Parathyroid adenoma (tissue), 2 donors: ENCODE measurements at regions not wholly inside any gene's neighbourhood (a gene's known extent, or its start where the extent isn't known, plus 50 kb on each side); places are given as distances from the start of the nearest gene placed in this dataset.

Source experiments
- H2AFZ ChIP-seq: fragments of 300-600 bp; sonication (generic); one replicate; pipeline ENCODE4 v1.7.0; 2017; ENCODE audit warnings: antibody characterized with exemption, mild to moderate bottlenecking
- H3K27ac ChIP-seq: fragments of 300-600 bp; sonication (generic); one replicate; pipeline ENCODE4 v1.7.0; 2017
- H3K27me3 ChIP-seq: fragments of 300-600 bp; sonication (generic); one replicate; pipeline ENCODE4 v1.7.0; 2017; ENCODE audit warnings: low read length; ENCODE audit not compliant: control insufficient read depth, insufficient read depth
- H3K36me3 ChIP-seq: fragments of 300-600 bp; sonication (generic); one replicate; pipeline ENCODE4 v1.7.0; 2017; ENCODE audit warnings: low read length; ENCODE audit not compliant: control insufficient read depth, insufficient read depth
- H3K4me1 ChIP-seq: fragments of 300-600 bp; sonication (generic); one replicate; pipeline ENCODE4 v1.7.0; 2017; ENCODE audit warnings: control low read depth
- H3K4me2 ChIP-seq: fragments of 300-600 bp; sonication (generic); one replicate; pipeline ENCODE4 v1.7.0; 2017; ENCODE audit warnings: low read length
- H3K4me3 ChIP-seq: fragments of 300-600 bp; sonication (generic); one replicate; pipeline ENCODE4 v1.7.0; 2017; ENCODE audit warnings: low read depth, low read length
- H3K79me2 ChIP-seq: fragments of 300-600 bp; sonication (generic); one replicate; pipeline ENCODE4 v1.7.0; 2017; ENCODE audit warnings: control low read depth
- H3K9ac ChIP-seq: fragments of 300-600 bp; sonication (generic); one replicate; pipeline ENCODE4 v1.7.0; 2017; ENCODE audit warnings: mild to moderate bottlenecking
- H3K9me3 ChIP-seq: fragments of 300-600 bp; sonication (generic); one replicate; pipeline ENCODE4 v1.7.0; 2017; ENCODE audit warnings: low read length; ENCODE audit not compliant: control insufficient read depth
- TF ChIP-seq, protein P1 (sequence below): fragments of 300-600 bp; sonication (generic); IDR thresholded peaks from one replicate; pipeline ENCODE4 v1.7.0; 2017; ENCODE audit warnings: antibody characterized with exemption, mild to moderate bottlenecking
- donor health status: primary hyperparathyroidism.

GRCh38 chr10:59517996-59518395 is 155.6 kb upstream of the FAM13C start:
- Histone ChIP-seq H3K79me2 (no peaks in the 10 kb centered on the region), H3K9ac (no peak overlapping the region), H3K9me3 (no peaks in the 10 kb centered on the region), H3K4me1 (no peaks in the 10 kb centered on the region), H3K27ac (no peak overlapping the region), H3K4me3 (no peak overlapping the region), H3K27me3 (no peaks in the 10 kb centered on the region), H3K4me2 (no peak overlapping the region), H2AFZ (no peak overlapping the region), H3K36me3 (no peaks in the 10 kb centered on the region)
- TF ChIP-seq, protein P1, sequence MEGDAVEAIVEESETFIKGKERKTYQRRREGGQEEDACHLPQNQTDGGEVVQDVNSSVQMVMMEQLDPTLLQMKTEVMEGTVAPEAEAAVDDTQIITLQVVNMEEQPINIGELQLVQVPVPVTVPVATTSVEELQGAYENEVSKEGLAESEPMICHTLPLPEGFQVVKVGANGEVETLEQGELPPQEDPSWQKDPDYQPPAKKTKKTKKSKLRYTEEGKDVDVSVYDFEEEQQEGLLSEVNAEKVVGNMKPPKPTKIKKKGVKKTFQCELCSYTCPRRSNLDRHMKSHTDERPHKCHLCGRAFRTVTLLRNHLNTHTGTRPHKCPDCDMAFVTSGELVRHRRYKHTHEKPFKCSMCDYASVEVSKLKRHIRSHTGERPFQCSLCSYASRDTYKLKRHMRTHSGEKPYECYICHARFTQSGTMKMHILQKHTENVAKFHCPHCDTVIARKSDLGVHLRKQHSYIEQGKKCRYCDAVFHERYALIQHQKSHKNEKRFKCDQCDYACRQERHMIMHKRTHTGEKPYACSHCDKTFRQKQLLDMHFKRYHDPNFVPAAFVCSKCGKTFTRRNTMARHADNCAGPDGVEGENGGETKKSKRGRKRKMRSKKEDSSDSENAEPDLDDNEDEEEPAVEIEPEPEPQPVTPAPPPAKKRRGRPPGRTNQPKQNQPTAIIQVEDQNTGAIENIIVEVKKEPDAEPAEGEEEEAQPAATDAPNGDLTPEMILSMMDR, result no peak

DNA sequence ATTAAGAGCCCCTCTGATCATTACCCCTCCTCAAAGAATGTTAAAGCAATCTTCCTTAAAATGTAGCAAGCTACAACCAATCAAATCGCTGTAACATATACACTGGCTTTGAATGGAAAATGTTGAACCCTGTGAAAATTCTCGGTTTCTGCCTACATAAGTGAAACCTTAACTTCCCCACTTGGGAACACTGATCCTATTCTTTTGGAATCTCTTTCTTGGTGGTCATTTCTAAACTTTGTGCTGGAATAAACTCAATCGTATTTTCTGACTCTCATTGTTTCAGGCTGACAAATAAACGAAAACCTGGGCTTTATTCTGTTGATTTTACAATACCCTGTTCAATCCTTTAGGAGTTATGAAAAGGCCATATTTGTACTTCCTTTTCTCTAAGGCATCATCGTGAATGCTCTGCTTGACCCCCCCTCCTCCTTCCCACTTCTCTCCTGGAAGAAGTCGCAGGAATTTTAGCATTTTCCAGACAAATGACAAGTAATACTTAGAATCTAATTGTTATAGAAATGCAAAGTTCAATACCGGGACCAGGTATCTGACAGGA is 155.1 kb upstream of the FAM13C start:
- H3K4me1 ChIP-seq, result no peaks in the 10 kb centered on the region
- H3K4me2 ChIP-seq, result no peak overlapping the region
- H3K4me3 ChIP-seq, result no peak overlapping the region
- TF ChIP-seq, protein P1, result no peak
- no peaks in the 10 kb centered on the region for H3K79me2 ChIP-seq
- no peak overlapping the region for H3K9ac ChIP-seq
- H3K36me3 ChIP-seq, result no peaks in the 10 kb centered on the region
- no peak overlapping the region for H3K27ac ChIP-seq
- H3K27me3 ChIP-seq, result no peaks in the 10 kb centered on the region
- no peaks in the 10 kb centered on the region for H3K9me3 ChIP-seq
- no peak overlapping the region for H2AFZ ChIP-seq

DNA sequence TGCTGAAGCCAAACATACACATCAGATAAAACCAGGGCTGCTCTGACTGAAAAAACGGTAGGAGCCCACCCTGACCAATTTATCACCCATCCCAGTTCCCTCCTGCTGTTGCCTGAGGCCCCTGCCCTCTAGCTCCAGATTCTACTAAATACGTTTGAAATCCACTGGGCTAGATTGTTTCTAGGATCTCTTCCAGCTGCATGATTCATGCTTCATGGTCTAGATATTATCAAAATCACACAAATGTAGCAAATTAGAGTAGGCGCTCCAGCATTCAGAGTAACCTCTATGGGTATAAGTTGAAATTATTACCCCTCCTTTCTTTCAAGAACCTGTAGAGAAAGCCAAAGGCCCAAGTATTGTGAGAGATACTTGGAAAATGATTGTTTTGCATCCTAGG is 151.2 kb upstream of the FAM13C start:
- H2AFZ ChIP-seq, result no peak overlapping the region
- H3K4me2 ChIP-seq, result no peak overlapping the region
- H3K79me2 ChIP-seq, result no peaks in the 10 kb centered on the region
- TF ChIP-seq, protein P1, result no peak
- H3K4me1 ChIP-seq, result no peaks in the 10 kb centered on the region
- no peaks in the 10 kb centered on the region for H3K36me3 ChIP-seq
- no peak overlapping the region for H3K9ac ChIP-seq
- no peak overlapping the region for H3K4me3 ChIP-seq
- no peaks in the 10 kb centered on the region for H3K9me3 ChIP-seq
- H3K27ac ChIP-seq, result no peak overlapping the region
- no peaks in the 10 kb centered on the region for H3K27me3 ChIP-seq

DNA sequence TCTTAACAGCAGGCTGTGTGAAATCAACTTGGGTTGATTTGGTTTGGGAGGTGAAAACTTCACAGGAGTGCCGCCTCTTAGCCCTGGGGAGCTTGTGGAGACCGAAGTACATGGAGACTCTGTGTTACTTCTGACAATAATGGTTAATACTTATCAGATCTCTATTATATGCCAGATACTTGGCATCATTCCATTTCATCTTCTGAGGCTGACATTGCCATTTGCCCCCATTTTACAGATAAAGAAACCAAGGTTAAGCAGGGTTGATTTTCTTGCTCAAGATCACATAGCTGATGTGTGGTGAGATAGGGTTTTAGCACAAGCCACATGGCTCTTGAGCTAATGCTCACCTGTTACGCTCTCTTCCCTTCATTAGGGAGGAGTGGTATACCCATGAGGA is 150.6 kb upstream of the FAM13C start:
- no peak overlapping the region for H2AFZ ChIP-seq
- no peaks in the 10 kb centered on the region for H3K79me2 ChIP-seq
- H3K4me2 ChIP-seq, result no peak overlapping the region
- H3K4me1 ChIP-seq, result no peaks in the 10 kb centered on the region
- no peaks in the 10 kb centered on the region for H3K36me3 ChIP-seq
- TF ChIP-seq, protein P1, result no peak
- no peak overlapping the region for H3K4me3 ChIP-seq
- no peak overlapping the region for H3K9ac ChIP-seq
- H3K9me3 ChIP-seq, result no peaks in the 10 kb centered on the region
- H3K27ac ChIP-seq, result no peak overlapping the region
- no peaks in the 10 kb centered on the region for H3K27me3 ChIP-seq

GRCh38 chr10:59508956-59509355 is 146.6 kb upstream of the FAM13C start:
- no peak overlapping the region for H3K27ac ChIP-seq
- no peaks in the 10 kb centered on the region for H3K36me3 ChIP-seq
- no peak overlapping the region for H3K4me2 ChIP-seq
- no peak overlapping the region for H3K4me3 ChIP-seq
- TF ChIP-seq, protein P1, result no peak
- H3K27me3 ChIP-seq, result no peaks in the 10 kb centered on the region
- no peak overlapping the region for H3K9ac ChIP-seq
- no peaks in the 10 kb centered on the region for H3K4me1 ChIP-seq
- no peaks in the 10 kb centered on the region for H3K9me3 ChIP-seq
- no peak overlapping the region for H2AFZ ChIP-seq
- no peaks in the 10 kb centered on the region for H3K79me2 ChIP-seq
